ENCODE measurements at regions not wholly inside any gene's neighbourhood (a gene's known extent, or its start where the extent isn't known, plus 50 kb on each side); places are given as distances from the start of the nearest gene placed in this dataset.
"Not testable (repeated sequence)": the region's sequence is repeated elsewhere in the genome, so short reads cannot be mapped to it uniquely, and the experiment has no call there.

- Mint-ChIP-seq H3K4me3 (no peak overlapping the region), H3K9me3 (peaks cover 47% of the 10 kb centered on the region), H3K4me1 (ENCODE audit: low read depth) (peaks cover 45% of the 10 kb centered on the region), H3K27ac (no peak overlapping the region), H3K27me3 (ENCODE audit: low read depth) (no peaks in the 10 kb centered on the region), H3K36me3 (ENCODE audit: low read depth) (peaks cover 27% of the 10 kb centered on the region)
- DNase-seq (ENCODE audit: low spot score) = no peak
Measured at GRCh38 chr9:78109075-78109474, 77.5 kb upstream of the GNAQ start.

- H3K27me3 Mint-ChIP-seq (ENCODE audit: low read depth); H3K27ac Mint-ChIP-seq; H3K4me3 Mint-ChIP-seq: not testable (repeated sequence)
- Mint-ChIP-seq H3K9me3 (peaks cover 29% of the 10 kb centered on the region), H3K4me1 (ENCODE audit: low read depth) (peaks cover 45% of the 10 kb centered on the region), H3K36me3 (ENCODE audit: low read depth) (peaks cover 26% of the 10 kb centered on the region)
- peak; percentile 22 for DNase-seq (ENCODE audit: low spot score)
Measured at GRCh38 chr9:78106586-78106985, 75.0 kb upstream of the GNAQ start.

- no peaks in the 10 kb centered on the region for H3K27me3 Mint-ChIP-seq (ENCODE audit: low read depth)
- peaks cover 25% of the 10 kb centered on the region for H3K9me3 Mint-ChIP-seq
- H3K27ac Mint-ChIP-seq = peak overlapping the region; percentile 55
- DNase-seq (ENCODE audit: low spot score) = peak; percentile 61
- H3K4me1 Mint-ChIP-seq (ENCODE audit: low read depth) = peaks cover 50% of the 10 kb centered on the region
- peaks cover 21% of the 10 kb centered on the region for H3K36me3 Mint-ChIP-seq (ENCODE audit: low read depth)
- H3K4me3 Mint-ChIP-seq = peak overlapping the region; percentile 53
Measured at GRCh38 chr9:78103971-78104433, 72.4 kb upstream of the GNAQ start.

GRCh38 chr9:78101247-78101646, 69.6 kb upstream of the GNAQ start:
- Mint-ChIP-seq H3K4me3 (no peak overlapping the region), H3K36me3 (ENCODE audit: low read depth) (peaks cover 8% of the 10 kb centered on the region), H3K9me3 (peaks cover 5% of the 10 kb centered on the region), H3K27ac (peak overlapping the region; percentile 45), H3K4me1 (ENCODE audit: low read depth) (peaks cover 46% of the 10 kb centered on the region), H3K27me3 (ENCODE audit: low read depth) (peaks cover 2% of the 10 kb centered on the region)
- no peak for DNase-seq (ENCODE audit: low spot score)

GRCh38 chr9:78097541-78097940, 65.9 kb upstream of the GNAQ start:
- H3K4me3 Mint-ChIP-seq = peak overlapping the region; percentile 71
- H3K4me1 Mint-ChIP-seq (ENCODE audit: low read depth) = peaks cover 18% of the 10 kb centered on the region
- no peak overlapping the region for H3K27ac Mint-ChIP-seq
- no peaks in the 10 kb centered on the region for H3K9me3 Mint-ChIP-seq
- DNase-seq (ENCODE audit: low spot score) = no peak
- H3K27me3 Mint-ChIP-seq (ENCODE audit: low read depth) = peaks cover 2% of the 10 kb centered on the region
- no peaks in the 10 kb centered on the region for H3K36me3 Mint-ChIP-seq (ENCODE audit: low read depth)

GRCh38 chr9:78091731-78092130, 60.1 kb upstream of the GNAQ start:
- Mint-ChIP-seq H3K27ac (no peak overlapping the region), H3K4me1 (ENCODE audit: low read depth) (peaks cover 7% of the 10 kb centered on the region), H3K9me3 (peaks cover 10% of the 10 kb centered on the region), H3K36me3 (ENCODE audit: low read depth) (peaks cover 4% of the 10 kb centered on the region), H3K4me3 (no peak overlapping the region), H3K27me3 (ENCODE audit: low read depth) (peaks cover 11% of the 10 kb centered on the region)
- no peak for DNase-seq (ENCODE audit: low spot score)

GRCh38 chr9:78089111-78089510, 57.5 kb upstream of the GNAQ start:
- Mint-ChIP-seq H3K27ac (no peak overlapping the region), H3K27me3 (ENCODE audit: low read depth) (peaks cover 23% of the 10 kb centered on the region), H3K4me3 (no peak overlapping the region), H3K9me3 (peaks cover 22% of the 10 kb centered on the region), H3K4me1 (ENCODE audit: low read depth) (peaks cover 7% of the 10 kb centered on the region), H3K36me3 (ENCODE audit: low read depth) (peaks cover 10% of the 10 kb centered on the region)
- no peak for DNase-seq (ENCODE audit: low spot score)

- Mint-ChIP-seq H3K4me1 (ENCODE audit: low read depth) (peaks cover 11% of the 10 kb centered on the region), H3K27me3 (ENCODE audit: low read depth) (peaks cover 23% of the 10 kb centered on the region), H3K9me3 (peaks cover 25% of the 10 kb centered on the region)
- H3K27ac Mint-ChIP-seq; DNase-seq (ENCODE audit: low spot score); H3K4me3 Mint-ChIP-seq; H3K36me3 Mint-ChIP-seq (ENCODE audit: low read depth): not testable (repeated sequence)
Measured at GRCh38 chr9:78088190-78088589, 56.6 kb upstream of the GNAQ start.
